Neural progenitor cell (in vitro differentiated cells): ENCODE measurements at regions not wholly inside any gene's neighbourhood (a gene's known extent, or its start where the extent isn't known, plus 50 kb on each side); places are given as distances from the start of the nearest gene placed in this dataset.

Source experiments
- CTCF ChIP-seq: fragments of 200-600 bp; sonication (generic); IDR thresholded peaks from 2 replicates; pipeline ENCODE4 v1.5.1; 2017; ENCODE audit warnings: antibody characterized with exemption, mild to moderate bottlenecking
- EZH2 ChIP-seq: fragments of 200-600 bp; sonication (generic); IDR thresholded peaks from 2 replicates; pipeline ENCODE4 v1.6.1; 2017; ENCODE audit warnings: antibody characterized with exemption, mild to moderate bottlenecking, moderate library complexity
- EZH2phosphoT487 ChIP-seq: fragments of 200-600 bp; sonication (generic); IDR thresholded peaks from 2 replicates; pipeline ENCODE4 v1.6.1; 2017; ENCODE audit warnings: antibody characterized with exemption

DNA sequence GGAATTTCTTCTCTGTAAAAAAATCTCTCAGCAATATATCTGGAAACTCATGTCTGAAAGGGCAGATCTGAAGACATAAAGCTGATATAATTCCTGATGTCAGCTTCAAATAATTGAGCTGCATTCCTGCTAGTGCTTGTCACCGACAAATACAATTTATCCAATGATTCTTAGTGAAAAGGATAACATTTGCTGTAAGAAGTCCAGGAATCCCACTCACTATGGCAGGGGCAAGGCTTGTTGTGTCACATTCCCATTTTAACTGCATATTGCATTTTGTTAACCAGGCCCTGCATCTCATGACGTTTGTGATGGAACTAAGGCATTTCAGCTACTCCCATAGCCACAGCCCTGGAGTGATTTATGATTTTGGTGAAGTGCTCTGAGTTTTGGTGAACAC lies 160.1 kb upstream of the DAB2 start:
- no peak for TF ChIP-seq CTCF
- no peak for TF ChIP-seq EZH2
- no peak for TF ChIP-seq EZH2phosphoT487
